GM21528 (cell line): ENCODE measurements at regions not wholly inside any gene's neighbourhood (a gene's known extent, or its start where the extent isn't known, plus 50 kb on each side); places are given as distances from the start of the nearest gene placed in this dataset.

Experiments used
- ATAC-seq: cut with Tn5 transposase; IDR thresholded peaks from one replicate; pipeline ENCODE4 v1.9.1; 2021; ENCODE audit warnings: mild to moderate bottlenecking, moderate library complexity; ENCODE audit not compliant: unreplicated experiment, low FRiP score

DNA sequence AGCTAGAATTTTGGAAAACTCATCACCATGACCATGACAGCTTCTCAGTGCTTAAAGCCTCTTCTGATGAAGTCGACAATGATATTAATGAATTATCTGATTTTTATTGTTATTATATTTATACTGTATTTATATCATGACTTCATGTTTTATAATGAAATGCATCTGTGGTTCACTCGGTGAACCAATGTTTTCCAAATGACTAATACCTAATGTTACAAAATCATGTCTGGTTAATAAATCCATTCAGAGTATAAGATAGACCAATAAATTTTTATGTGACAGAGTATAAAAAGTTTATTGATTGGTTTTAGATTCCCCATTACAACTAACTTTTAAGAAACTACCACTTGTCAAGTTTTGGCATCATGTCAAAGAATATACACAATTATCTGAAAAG lies 416.5 kb downstream of the MLLT3 start:
- ATAC-seq, result no peak

DNA sequence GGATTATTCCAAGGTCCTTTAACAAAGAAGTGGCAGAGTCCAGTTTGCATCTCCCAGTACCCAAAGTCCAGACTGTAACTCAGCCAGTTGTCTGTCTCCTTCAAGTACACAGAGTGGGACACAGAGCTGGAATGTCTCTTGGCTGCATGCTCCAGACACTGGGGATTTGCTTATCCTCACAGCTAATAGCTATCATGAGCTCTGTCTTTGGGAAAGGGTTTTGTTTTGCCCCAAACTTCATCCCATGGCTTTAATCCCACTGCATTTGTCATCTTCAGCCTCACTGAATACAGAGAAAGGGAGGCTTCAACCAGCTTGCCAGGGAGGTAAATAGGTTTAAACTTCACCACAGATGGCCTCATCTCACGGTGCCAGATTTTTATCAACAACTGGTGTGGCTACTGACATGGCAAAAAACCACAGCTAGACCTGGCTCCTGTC lies 412.2 kb upstream of the SLC24A2 start:
- ATAC-seq, result no peak

DNA sequence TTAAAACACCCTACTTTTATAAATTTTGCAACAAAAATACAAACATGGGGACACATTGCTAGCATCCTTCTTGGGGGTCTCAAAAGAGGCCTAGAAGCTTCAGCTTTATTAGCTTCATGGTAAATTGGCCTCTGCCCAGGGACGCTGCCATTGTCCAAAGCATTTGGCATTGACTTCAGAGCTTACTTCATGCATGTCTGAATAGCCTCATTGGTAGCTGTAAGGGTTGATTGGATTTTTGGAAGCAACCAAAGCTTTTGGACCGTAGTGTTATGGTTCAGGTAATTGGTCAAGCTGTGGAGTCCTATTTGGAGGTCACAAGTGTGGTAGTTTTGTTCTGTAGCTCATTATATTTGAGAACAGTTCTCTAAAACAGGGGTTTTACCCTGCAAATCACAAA lies 411.7 kb upstream of the SLC24A2 start:
- ATAC-seq, result no peak

DNA sequence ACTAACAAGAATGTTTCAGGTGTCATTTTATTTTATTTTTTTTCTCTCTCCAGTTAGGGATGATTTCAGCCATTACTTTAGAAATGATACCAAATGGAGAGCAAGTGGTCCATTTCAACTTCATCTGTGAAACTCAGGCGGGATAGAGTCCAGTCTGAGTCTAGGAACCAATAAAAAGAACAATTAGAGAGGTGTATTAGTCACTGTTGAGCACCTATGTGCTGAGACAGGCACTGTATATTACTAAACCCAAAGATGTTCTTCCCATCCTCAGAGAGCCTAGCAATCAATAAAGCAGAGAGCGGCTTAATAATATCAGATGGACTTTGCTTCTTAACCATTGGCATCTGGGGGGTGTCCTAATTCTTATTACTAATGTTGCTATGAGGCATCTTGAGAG lies 410.3 kb upstream of the SLC24A2 start:
- ATAC-seq, result no peak

DNA sequence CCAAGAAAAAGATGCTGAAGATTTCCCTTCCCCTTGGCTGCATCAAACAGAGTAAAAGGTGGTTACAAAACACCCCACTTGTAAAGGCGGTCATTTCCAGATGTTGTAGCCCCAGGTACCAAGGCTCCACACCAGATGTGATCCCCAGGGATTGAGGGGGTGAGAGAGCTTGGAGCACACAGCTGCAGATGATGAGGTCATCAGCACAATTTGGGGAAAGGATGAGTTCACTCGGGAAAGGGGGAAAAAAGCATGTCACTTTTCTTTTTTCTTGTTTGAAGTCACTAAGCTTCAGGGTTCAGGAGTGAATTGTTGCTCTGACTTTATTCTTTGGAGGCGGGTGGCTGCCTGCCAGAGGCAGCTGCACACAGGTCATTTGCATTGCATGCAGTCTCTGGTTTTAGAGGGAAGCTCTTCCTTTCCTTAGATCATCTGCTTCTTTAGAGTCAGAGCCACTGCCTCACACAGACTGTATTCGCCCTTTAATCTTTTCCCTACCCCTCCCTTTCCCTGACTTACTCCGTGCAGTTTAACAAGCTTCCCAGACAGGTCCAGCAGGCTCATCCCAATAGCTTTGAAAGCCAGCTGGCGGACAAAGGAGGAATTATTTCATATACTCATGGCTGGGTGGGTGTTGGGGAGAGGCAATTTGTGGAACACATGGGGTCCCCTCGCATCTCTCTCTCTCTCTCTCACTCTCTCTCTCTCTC lies 409.3 kb upstream of the SLC24A2 start:
- ATAC-seq, result no peak

DNA sequence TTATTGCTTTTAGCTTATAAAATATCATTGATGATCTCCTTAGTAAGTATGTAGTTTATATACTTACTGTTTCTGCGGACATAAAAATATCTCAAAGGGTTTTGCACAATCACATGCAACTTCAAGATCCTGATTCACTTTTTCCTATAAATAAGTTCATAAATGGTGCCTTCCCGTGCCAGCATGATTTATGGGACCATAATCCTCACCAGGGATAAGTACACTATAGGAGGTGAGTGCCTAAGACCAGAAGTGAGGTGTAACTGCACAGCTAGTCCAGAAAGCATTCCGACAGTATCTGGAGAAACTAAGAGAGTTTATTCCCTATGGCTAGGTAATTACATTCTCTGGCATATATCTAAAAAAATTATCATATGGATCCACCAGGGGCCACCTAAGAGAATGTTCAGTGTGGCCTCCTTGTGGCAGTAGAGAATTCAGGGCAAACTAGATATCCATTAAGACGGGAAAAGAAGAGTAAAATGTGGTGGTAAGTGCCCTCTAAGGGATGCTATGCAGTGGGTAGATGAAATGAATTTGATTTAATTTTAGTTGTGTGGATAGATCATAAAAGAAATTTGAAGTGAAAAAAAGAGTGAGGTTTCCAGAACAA lies 402.5 kb upstream of the SLC24A2 start:
- no peak for ATAC-seq

DNA sequence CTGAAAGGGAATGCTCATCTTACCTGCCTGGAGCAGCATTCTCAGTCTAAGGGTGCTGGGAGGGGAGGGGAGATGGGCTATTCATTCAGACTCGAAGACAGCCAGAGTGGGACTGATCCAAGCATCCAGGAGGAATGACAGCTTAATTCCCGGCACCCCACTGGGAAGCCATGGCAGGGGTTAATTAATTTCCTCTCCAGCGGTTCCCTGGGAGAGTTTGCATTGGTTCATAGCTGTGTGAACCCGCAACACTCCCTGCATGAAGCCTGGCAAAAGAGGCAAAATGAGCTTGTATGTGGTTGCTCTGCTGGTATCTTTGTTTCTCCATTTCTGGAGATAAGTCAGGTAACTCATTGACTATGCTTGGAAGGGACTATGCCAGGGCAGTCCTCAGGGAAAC lies 401.0 kb upstream of the SLC24A2 start:
- no peak for ATAC-seq

DNA sequence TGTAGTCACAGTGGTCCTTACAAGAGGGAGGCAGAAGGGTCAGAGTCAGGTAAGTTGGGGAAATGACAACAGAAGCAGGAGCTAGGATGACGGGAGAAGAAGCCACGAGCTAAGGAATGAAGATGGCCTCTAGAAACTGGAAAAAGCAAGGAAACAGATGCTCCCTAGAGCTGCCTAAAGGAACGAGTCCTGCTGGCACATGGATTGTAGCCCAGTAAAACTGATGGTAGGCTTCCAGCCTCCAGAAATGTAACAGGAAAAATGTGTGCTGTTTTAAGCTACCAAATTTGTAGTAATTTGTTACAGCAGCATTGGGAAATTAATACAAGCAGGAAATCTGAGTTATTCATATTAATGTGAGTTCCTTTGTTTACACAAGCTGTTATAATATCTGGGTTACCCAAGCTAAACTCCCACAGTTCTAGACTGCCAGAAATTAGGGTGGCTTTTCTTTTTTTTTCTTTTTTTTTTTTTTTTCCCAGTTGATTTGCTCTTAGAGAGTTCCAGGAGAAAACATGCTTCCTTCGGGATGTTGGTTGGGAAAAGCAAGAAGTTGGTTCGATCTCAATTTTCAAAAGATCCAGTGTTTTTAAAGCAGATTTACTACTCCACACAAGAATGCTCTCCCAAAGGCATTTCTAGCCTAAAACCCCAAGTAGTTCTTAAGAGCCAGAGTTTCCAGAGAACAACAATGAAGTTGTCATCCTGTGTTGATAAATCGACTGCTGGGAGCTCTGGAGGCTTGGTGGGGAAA lies 400.0 kb upstream of the SLC24A2 start:
- ATAC-seq, result no peak

DNA sequence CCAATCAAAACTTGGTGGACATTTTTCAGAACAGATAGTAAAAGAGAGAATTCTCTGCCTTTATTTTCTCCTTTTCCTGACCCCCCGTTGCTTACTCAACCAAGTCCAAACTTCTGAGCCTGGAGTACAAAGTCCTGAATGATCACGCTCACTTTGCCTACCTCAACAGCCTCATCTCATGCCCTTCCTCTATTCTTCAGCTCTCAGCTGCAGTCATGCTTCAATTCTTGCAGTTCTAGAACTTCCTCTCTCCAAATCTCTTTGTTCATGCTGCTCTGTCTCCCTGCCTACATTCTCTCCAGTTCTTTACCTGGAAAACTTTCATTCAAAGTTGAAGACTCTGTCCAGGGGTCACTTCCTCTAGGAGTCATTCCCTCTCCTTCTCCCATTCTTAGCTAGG lies 398.5 kb upstream of the SLC24A2 start:
- ATAC-seq, result no peak

DNA sequence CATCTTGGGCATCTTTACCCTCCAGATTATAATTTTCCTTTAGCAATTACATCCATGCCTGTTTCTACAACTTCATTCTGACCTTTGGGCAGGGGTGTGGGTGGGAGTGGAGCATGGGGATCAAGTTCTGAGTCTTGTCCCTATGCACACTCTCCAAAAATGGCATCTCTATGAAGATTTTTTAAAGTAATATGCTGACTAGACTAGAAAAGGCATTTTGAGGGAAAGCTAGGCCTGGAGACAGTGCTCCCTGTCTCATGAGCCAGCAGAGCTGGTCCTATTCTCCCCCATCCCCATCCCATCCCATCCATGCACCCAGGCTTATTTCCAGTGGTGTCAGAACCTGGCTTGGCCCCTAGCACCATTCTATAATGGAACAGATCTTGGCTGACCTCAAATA lies 398.0 kb upstream of the SLC24A2 start:
- no peak for ATAC-seq

DNA sequence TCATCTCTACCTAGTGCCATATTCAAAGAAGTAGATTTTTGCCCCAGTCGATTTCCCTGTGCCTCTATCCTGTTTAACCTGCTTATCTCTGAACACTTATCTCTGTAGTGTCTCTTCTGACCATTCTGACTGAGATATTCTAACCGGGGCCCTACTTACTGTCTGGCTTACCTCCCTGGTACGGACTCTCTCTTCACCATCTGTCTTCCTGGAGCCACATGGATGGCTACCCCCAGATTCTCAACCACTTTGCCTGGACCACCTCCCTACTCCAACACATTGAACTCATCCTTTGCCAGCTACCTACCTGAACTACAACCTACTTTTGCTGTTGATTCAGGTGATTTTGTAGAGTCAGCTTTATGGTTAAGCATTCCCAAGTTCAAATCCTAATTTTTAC lies 397.4 kb upstream of the SLC24A2 start:
- no peak for ATAC-seq

DNA sequence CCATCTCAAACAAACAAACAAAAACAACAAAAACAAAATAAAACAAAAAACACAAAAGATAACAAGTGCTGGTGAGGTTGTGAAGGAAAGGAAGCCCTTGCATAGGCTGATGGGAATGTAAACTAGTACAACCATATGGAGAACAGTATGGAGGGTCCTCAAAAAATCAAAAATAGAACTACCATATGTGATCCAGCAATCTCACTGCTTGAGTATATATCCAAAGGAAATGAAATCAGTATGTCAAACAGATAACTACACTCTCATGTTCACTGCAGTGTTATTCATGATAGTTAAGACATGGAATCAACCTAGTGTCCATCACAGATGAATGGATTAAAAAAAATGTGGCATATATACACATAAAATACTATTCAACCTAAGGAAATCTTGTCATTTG lies 395.7 kb upstream of the SLC24A2 start:
- no peak for ATAC-seq

DNA sequence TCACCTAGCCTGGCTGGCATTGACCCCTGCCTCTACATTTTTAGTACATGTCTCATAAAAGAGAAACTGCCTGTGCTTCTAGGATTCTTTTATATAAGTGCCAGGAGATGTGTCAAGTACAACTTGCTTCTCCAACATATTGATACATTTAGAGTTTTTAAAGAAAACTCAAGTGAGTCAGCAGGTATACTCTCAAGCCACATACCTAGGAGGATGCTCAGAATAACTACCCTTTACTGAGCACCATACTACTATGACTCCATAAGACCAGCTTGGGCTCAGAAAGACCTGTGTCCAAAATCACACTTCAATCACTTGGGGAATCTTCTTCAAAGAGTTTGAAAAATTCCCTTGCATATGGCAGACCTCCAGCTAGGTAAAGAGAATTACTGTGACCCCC lies 389.8 kb upstream of the SLC24A2 start:
- no peak for ATAC-seq

DNA sequence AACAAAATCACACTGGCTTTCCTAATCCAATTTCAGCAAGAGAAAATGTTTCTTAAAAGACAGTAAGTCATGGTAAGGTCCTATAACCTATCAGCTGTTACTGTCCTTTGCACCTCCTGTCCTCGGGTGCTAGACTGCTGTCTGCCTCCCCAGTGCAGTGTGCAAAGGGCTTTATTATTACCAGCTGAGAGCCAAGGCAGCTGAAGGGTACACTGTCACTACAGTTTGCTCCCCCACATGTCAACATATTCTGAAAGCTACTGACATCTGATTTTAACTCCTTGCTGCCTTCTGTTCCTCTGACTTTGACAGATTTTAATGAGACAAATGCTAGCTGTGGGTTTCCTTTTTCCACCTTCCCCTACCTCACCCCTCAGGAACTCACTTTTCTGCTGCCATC lies 389.4 kb upstream of the SLC24A2 start:
- ATAC-seq, result no peak

DNA sequence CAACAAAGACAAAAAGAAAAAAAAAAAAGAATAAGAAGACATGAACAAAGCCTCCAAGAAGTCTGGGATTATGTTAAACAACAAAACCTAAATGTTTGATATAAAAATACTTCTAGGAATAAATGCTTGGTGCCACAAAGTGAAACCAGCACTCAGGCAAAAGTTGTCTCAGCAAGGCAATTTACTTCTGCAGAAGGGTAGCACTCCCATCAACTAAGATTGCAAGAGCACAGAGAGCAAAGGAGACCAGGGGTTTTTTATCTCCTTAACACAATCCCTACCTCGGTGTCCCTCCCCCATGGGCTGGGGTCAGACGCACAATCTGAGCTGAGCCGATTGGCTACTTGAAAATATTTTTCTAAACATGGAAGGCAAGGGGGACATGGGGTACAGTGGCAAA lies 381.3 kb upstream of the SLC24A2 start:
- no peak for ATAC-seq

DNA sequence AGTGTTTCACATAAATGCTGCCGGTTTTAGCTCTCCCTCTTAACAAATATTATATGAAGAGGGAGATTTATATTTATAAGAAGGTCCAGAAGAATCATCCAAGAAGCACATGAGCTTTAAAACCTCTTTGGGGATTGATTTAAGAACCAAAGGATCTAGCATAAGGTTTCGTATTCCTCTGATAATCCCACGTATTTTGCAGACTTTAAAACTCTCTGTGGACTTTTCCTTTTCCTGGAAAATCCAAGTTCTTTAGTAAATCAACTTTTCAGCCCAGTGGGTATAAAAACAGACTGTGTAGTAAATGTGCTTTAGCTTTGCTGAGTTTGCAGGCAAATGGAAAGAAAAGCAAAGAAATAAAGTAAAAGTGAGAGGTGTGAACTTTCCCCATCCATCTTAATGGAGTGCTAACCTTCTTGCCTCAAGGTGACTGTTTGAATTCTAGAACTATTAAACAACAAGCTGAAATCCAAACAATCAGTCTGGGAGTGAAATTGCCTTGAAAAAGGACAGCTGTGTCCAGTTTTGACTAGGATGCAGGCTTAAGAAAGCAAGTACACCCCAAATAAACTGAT lies 363.4 kb upstream of the SLC24A2 start:
- ATAC-seq, result no peak

DNA sequence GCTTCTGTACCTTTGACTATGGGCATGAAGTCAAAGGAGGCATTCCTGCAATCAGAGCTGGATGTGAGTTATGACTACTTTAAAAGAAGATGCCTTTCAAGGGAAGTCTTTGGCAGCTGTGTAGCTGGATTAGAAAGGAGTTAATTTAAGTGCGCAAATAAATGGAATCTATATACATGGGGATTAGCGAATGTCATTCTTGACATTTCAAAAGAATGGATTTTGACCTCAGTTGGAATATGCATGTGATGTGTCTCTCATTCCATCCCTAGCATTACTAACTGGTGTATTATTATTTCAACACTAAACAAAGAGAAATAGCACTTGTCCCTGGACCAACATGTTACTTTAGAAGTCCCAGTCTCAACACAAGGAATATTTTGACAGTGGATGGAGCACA lies 359.6 kb upstream of the SLC24A2 start:
- ATAC-seq, result no peak

DNA sequence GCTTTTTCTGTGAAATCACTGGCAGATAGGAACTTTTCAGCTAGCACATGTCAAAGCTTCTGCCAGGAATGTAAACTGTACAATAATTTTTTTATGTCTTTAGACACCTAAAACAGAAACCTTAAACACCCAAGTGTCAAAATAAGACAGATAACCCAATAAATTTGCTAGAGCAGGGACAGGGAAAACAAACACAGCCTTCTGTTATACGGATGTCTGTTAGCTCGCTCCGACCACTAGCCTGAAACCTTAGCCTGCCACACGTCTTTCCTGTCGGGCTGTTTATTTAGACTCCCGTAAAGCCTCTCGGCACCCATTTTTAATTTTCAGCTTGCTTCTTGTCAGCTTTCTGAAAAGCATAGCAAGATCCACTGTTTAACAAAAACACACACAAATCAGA lies 355.4 kb upstream of the SLC24A2 start:
- ATAC-seq, result no peak

DNA sequence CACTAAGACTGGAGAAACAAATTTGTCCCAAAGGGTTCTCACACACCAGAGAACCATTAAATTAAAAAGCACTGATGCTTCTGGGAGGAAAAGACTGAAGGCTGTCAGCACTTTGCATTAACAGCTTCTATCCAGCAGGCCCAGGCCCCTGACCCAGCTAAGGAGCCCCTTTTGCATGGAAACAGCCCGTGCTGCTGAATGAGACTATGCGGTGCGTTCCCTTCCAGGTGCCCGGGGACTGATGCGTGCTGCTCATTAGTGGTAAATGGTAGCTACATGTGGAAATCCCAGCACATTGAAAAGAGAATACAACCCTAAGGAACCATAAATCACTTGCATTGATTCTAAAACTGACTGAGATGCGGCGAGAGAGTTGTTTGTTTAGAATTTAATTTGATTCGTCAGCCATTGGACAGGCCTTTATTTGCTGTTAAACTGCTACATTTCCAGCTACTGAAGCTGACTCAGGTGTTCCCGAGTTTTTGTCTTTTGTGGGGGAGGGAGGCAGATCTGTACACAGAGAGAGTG lies 351.0 kb upstream of the SLC24A2 start:
- ATAC-seq, result no peak

DNA sequence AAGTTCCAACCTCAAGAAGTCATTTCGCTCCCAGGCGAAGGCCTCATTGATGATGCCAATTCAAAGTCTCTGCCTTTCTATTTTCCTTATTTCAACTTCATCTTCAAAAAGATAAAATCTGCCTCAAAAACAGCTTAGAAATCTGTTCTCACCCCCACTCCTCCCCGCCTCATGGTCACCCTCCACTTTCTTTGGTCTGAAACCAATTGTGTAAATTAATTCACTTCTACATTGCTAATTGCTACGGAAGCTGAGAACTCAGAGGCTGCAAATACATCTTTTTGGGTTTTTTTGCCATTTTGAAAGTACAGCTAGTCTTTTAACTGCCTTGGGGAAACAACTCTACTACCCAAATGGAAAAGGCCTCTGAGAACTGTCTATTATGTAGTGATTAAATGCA lies 350.0 kb upstream of the SLC24A2 start:
- no peak for ATAC-seq

DNA sequence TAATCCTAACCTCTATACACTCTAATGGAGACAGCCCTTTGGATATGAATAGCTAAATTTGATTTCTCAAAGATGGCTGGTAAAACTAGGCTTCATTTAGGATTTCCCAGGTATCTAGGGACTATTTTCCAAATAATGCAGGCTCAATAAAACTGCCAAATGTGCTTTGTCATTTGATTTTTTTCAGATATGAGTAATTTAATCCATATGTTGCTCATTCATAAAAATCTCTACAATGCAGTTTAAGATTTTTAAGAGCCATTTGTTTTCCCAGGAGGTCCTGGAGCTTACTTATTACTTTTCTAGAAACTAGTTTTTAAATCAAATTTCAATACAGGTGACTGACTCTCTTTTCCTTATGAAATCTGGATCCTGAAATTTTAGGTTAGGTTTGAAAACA lies 349.3 kb upstream of the SLC24A2 start:
- ATAC-seq, result no peak
